ENCODE measurements at regions not wholly inside any gene's neighbourhood (a gene's known extent, or its start where the extent isn't known, plus 50 kb on each side); places are given as distances from the start of the nearest gene placed in this dataset.

GRCh38 chr17:79212149-79213087 is 137.8 kb downstream of the ENGASE start:
- TF ChIP-seq CTCF (IDR thresholded peaks at IDR 0.05; ENCODE audit: low read depth, low read length) = no peak
- no peak for DNase-seq (ENCODE audit: low read depth, low spot score)
- in situ Hi-C loops (cut with HindIII; ENCODE audit: low sequenced_read_pairs) = no loop called here
- H3K4me3 ChIP-seq (ENCODE audit: low read depth, low read length) = no peak overlapping the region

GRCh38 chr17:79211061-79211770 is 136.6 kb downstream of the ENGASE start:
- in situ Hi-C loops (cut with HindIII; ENCODE audit: low sequenced_read_pairs) = no loop called here
- no peak overlapping the region for H3K4me3 ChIP-seq (ENCODE audit: low read depth, low read length)
- no peak for DNase-seq (ENCODE audit: low read depth, low spot score)
- no peak for TF ChIP-seq CTCF (IDR thresholded peaks at IDR 0.05; ENCODE audit: low read depth, low read length)

GRCh38 chr17:79210638-79211037 is 136.0 kb downstream of the ENGASE start:
- no peak for DNase-seq (ENCODE audit: low read depth, low spot score)
- TF ChIP-seq CTCF (IDR thresholded peaks at IDR 0.05; ENCODE audit: low read depth, low read length) = no peak

GRCh38 chr17:79207960-79208359 is 133.3 kb downstream of the ENGASE start:
- H3K4me3 ChIP-seq (ENCODE audit: low read depth, low read length) = no peak overlapping the region
- in situ Hi-C loops (cut with HindIII; ENCODE audit: low sequenced_read_pairs) = no loop called here
- DNase-seq (ENCODE audit: low read depth, low spot score) = no peak
- TF ChIP-seq CTCF (IDR thresholded peaks at IDR 0.05; ENCODE audit: low read depth, low read length) = no peak

More at GRCh38 chr17:79210638-79211037, 136.0 kb downstream of the ENGASE start:
- in situ Hi-C loops (cut with HindIII; ENCODE audit: low sequenced_read_pairs) = no loop called here
- H3K4me3 ChIP-seq (ENCODE audit: low read depth, low read length) = no peak overlapping the region

GRCh38 chr17:79205688-79206205 is 131.1 kb downstream of the ENGASE start:
- in situ Hi-C loops (cut with HindIII; ENCODE audit: low sequenced_read_pairs) = no loop called here
- DNase-seq (ENCODE audit: low read depth, low spot score) = no peak
- H3K4me3 ChIP-seq (ENCODE audit: low read depth, low read length) = no peak overlapping the region
- TF ChIP-seq CTCF (IDR thresholded peaks at IDR 0.05; ENCODE audit: low read depth, low read length) = no peak

GRCh38 chr17:79204261-79204660 is 129.6 kb downstream of the ENGASE start:
- no peak overlapping the region for H3K4me3 ChIP-seq (ENCODE audit: low read depth, low read length)
- no peak for TF ChIP-seq CTCF (IDR thresholded peaks at IDR 0.05; ENCODE audit: low read depth, low read length)
- DNase-seq (ENCODE audit: low read depth, low spot score) = no peak
- in situ Hi-C loops (cut with HindIII; ENCODE audit: low sequenced_read_pairs) = no loop called here
